ENCODE measurements at regions not wholly inside any gene's neighbourhood (a gene's known extent, or its start where the extent isn't known, plus 50 kb on each side); places are given as distances from the start of the nearest gene placed in this dataset.

- no peaks in the 10 kb centered on the region for H3K27me3 ChIP-seq (ENCODE audit: insufficient read depth, low read length)
- H3K79me2 ChIP-seq (ENCODE audit: insufficient read depth, low read length) = no peaks in the 10 kb centered on the region
- H3K4me2 ChIP-seq (ENCODE audit: low read length) = no peak overlapping the region
- H4K20me1 ChIP-seq (ENCODE audit: insufficient read depth) = no peaks in the 10 kb centered on the region
- no peak for TF ChIP-seq EZH2 (IDR thresholded peaks at IDR 0.05)
- no peak for TF ChIP-seq SP1 (IDR thresholded peaks at IDR 0.05; ENCODE audit: low read depth)
- TF ChIP-seq CTCF (IDR thresholded peaks at IDR 0.05 in 2 of 3, conservative IDR thresholded peaks at IDR 0.05 in 1 of 3; ENCODE audit: borderline replicate concordance in 1 of 3, insufficient read depth in 1 of 3, low read depth in 2 of 3, low read length in 2 of 3) = no peak
- no peak for TF ChIP-seq SIN3A (IDR thresholded peaks at IDR 0.05; ENCODE audit: low read depth)
- no peak for TF ChIP-seq FOSL1 (IDR thresholded peaks at IDR 0.05; ENCODE audit: low read depth)
- TF ChIP-seq TCF7L2 (IDR thresholded peaks at IDR 0.05; ENCODE audit: borderline replicate concordance, extremely low read depth, insufficient read depth, insufficient read length) = no peak
- TF ChIP-seq ATF3 (IDR thresholded peaks at IDR 0.05) = no peak
- TF ChIP-seq JUND (IDR thresholded peaks at IDR 0.05) = no peak
- TF ChIP-seq ZNF274 (IDR thresholded peaks at IDR 0.05; ENCODE audit: low read depth, low read length) = no peak
- no peak for TF ChIP-seq EGR1 (IDR thresholded peaks at IDR 0.05; ENCODE audit: low read depth)
- no peak for TF ChIP-seq SRF (IDR thresholded peaks at IDR 0.05; ENCODE audit: low read depth)
- POLR2A ChIA-PET = no interaction called here
- no peak overlapping the region for H2AFZ ChIP-seq (ENCODE audit: low read depth, low read length, poor library complexity, severe bottlenecking)
- no peak overlapping the region for H3K4me3 ChIP-seq (replicated peaks in 1 of 2; ENCODE audit: low read depth in 1 of 2, low read length in 2 of 2)
- ATAC-seq = no peak
- intact Hi-C loops (cut with micrococcal nuclease) = no loop called here
- no peaks in the 10 kb centered on the region for H3K36me3 ChIP-seq (ENCODE audit: control insufficient read depth in 1 of 2, insufficient read depth in 2 of 2, low read length in 2 of 2)
- CTCF ChIA-PET = no interaction called here
- no peak overlapping the region for H3K27ac ChIP-seq (ENCODE audit: low read depth, low read length)
- H3K9me2 ChIP-seq (ENCODE audit: insufficient read depth) = no peaks in the 10 kb centered on the region
- H3K9ac ChIP-seq (ENCODE audit: low read length) = no peak overlapping the region
- RAD21 ChIA-PET (ENCODE audit: low non-redundant PET in 1 of 2, low total read pairs in 2 of 2, uncharacterized antibody in 2 of 2, unreplicated experiment in 2 of 2) = no interaction called here
- no peaks in the 10 kb centered on the region for H3K4me1 ChIP-seq (ENCODE audit: control insufficient read depth in 1 of 2, insufficient read depth in 2 of 2, low read length in 2 of 2)
- BruUV-seq (replicated peaks) = no TSS peak
- no peaks in the 10 kb centered on the region for H3K9me3 ChIP-seq (ENCODE audit: control insufficient read depth in 1 of 2, insufficient read depth in 1 of 2, low read depth in 1 of 2, low read length in 2 of 2)
- DNase-seq (ENCODE audit: low read depth, low spot score) = no peak
Measured at GRCh38 chr12:115830070-115830469, 447.4 kb downstream of the MED13L start.

Measured in HCT116 (cell line).